GM23338 (cell line): ENCODE measurements at regions not wholly inside any gene's neighbourhood (a gene's known extent, or its start where the extent isn't known, plus 50 kb on each side); places are given as distances from the start of the nearest gene placed in this dataset.
A peak's percentile ranks its signal among the peaks of the same experiment; 100 is the strongest.

ENCODE experiments used
- ATAC-seq: fragments of 200-7000 bp; cut with Tn5 transposase; 3 replicates; pipeline ENCODE4 v1.9.1; 2020
- DNase-seq: peaks from one replicate; pipeline ENCODE4 v3.0.0-alpha.2; 2015; ENCODE audit warnings: low spot score
- H2AFZ ChIP-seq: fragments of 200-600 bp; sonication (generic); 2 replicates; pipeline ENCODE4 v1.8.0; 2016; ENCODE audit warnings: antibody characterized with exemption, mild to moderate bottlenecking, moderate library complexity
- H3F3A ChIP-seq: fragments of 200-600 bp; sonication (generic); replicated peaks from 2 replicates; pipeline ENCODE4 v1.8.0; 2017; ENCODE audit warnings: antibody characterized with exemption, mixed run types, low read depth
- H3K27ac ChIP-seq: fragments of 200-600 bp; sonication (generic); 2 replicates; pipeline ENCODE4 v1.6.1; 2016; ENCODE audit warnings: low read depth
- H3K27me3 ChIP-seq: fragments of 200-600 bp; sonication (generic); 2 replicates; pipeline ENCODE4 v1.8.0; 2016; ENCODE audit warnings: mild to moderate bottlenecking, mixed run types, moderate library complexity; ENCODE audit not compliant: insufficient read depth
- H3K36me3 ChIP-seq: fragments of 200-600 bp; sonication (generic); 2 replicates; pipeline ENCODE4 v1.8.0; 2016; ENCODE audit warnings: mild to moderate bottlenecking; ENCODE audit not compliant: insufficient read depth
- H3K4me1 ChIP-seq: fragments of 200-600 bp; sonication (generic); 2 replicates; pipeline ENCODE4 v1.8.0; 2016; ENCODE audit warnings: mild to moderate bottlenecking, moderate library complexity; ENCODE audit not compliant: insufficient read depth
- H3K4me2 ChIP-seq: fragments of 200-600 bp; sonication (generic); 2 replicates; pipeline ENCODE4 v1.7.1; 2017; ENCODE audit warnings: mixed run types
- H3K4me3 ChIP-seq: fragments of 200-600 bp; sonication (generic); 2 replicates; pipeline ENCODE4 v1.6.1; 2016; ENCODE audit warnings: mixed run types
- H3K79me2 ChIP-seq: fragments of 200-600 bp; sonication (generic); replicated peaks from 2 replicates; pipeline ENCODE4 v1.8.0; 2017; ENCODE audit warnings: mild to moderate bottlenecking; ENCODE audit not compliant: insufficient read depth
- H3K9me2 ChIP-seq: fragments of 200-600 bp; sonication (generic); 2 replicates; pipeline ENCODE4 v1.8.0; 2017; ENCODE audit not compliant: insufficient read depth
- H4K20me1 ChIP-seq: fragments of 200-600 bp; sonication (generic); replicated peaks from 2 replicates; pipeline ENCODE4 v1.8.0; 2017; ENCODE audit warnings: mild to moderate bottlenecking; ENCODE audit not compliant: insufficient read depth
- H3K27ac Mint-ChIP-seq: 2 replicates; pipeline ENCODE4 v1.8.0; 2020; ENCODE audit warnings: inconsistent platforms, mild to moderate bottlenecking, moderate library complexity, mixed read lengths
- H3K27me3 Mint-ChIP-seq: 3 replicates; pipeline ENCODE4 v1.8.0; 2022; ENCODE audit warnings: low read depth, mild to moderate bottlenecking, moderate library complexity, mixed read lengths, inconsistent platforms; ENCODE audit not compliant: insufficient read depth, poor library complexity
- H3K36me3 Mint-ChIP-seq: 3 replicates; pipeline ENCODE4 v1.8.0; 2021; ENCODE audit warnings: low read depth, mild to moderate bottlenecking, inconsistent platforms, moderate library complexity, mixed read lengths
- H3K4me1 Mint-ChIP-seq: 3 replicates; pipeline ENCODE4 v1.8.0; 2020; ENCODE audit warnings: mild to moderate bottlenecking, inconsistent platforms, mixed read lengths
- H3K4me3 Mint-ChIP-seq: 3 replicates; pipeline ENCODE4 v1.8.0; 2021; ENCODE audit warnings: moderate library complexity, mild to moderate bottlenecking, inconsistent platforms, mixed read lengths
- H3K9me3 Mint-ChIP-seq: 3 replicates; pipeline ENCODE4 v1.8.0; 2020; ENCODE audit warnings: moderate library complexity, mild to moderate bottlenecking, inconsistent platforms, mixed read lengths
- CREB1 ChIP-seq: fragments of 250-450 bp; sonication (Bioruptor Pico); IDR thresholded peaks from 2 replicates; pipeline ENCODE4 v1.5.0; 2020; ENCODE audit warnings: low read depth, mild to moderate bottlenecking, moderate library complexity
- ETS1 ChIP-seq: IDR thresholded peaks from 2 replicates; pipeline ENCODE4 v1.6.1; 2016; ENCODE audit warnings: antibody characterized with exemption
- EZH2phosphoT487 ChIP-seq: fragments of 200-600 bp; sonication (generic); IDR thresholded peaks from one replicate; pipeline ENCODE4 v1.8.1; 2018; ENCODE audit warnings: antibody characterized with exemption; ENCODE audit not compliant: unreplicated experiment
- JUNB ChIP-seq: IDR thresholded peaks from one replicate; pipeline ENCODE4 v1.6.1; 2016; ENCODE audit warnings: antibody characterized with exemption; ENCODE audit not compliant: unreplicated experiment
- REST ChIP-seq: IDR thresholded peaks from one replicate; pipeline ENCODE4 v1.6.1; 2018; ENCODE audit warnings: antibody characterized with exemption; ENCODE audit not compliant: unreplicated experiment
- ZNF331 ChIP-seq: fragments of 250-450 bp; sonication (Bioruptor Pico); IDR thresholded peaks from 2 replicates; pipeline ENCODE4 v1.5.0; 2020; ENCODE audit warnings: low read depth, mild to moderate bottlenecking, moderate library complexity
- ZNF462 ChIP-seq: fragments of 250-450 bp; sonication (Bioruptor Pico); IDR thresholded peaks from 2 replicates; pipeline ENCODE4 v1.5.0; 2020; ENCODE audit warnings: mild to moderate bottlenecking, moderate library complexity
- TF ChIP-seq, protein P1 (sequence below), 2 experiments: fragments of 200-600 bp in 1 of 2; sonication (generic) in 1 of 2; conservative IDR thresholded peaks; 2 replicates each; pipeline versions ENCODE4 v1.5.1 to v1.6.1; 2016 to 2017; ENCODE audit warnings: antibody characterized with exemption in 2 of 2, low read depth in 2 of 2, mild to moderate bottlenecking in 2 of 2, moderate library complexity in 1 of 2

- no peak overlapping the region for H3K4me3 Mint-ChIP-seq
Observed at GRCh38 chr2:136439064-136439676, 321.2 kb upstream of the CXCR4 start.

More at GRCh38 chr2:136439064-136439676, 321.2 kb upstream of the CXCR4 start:
- H3K9me3 Mint-ChIP-seq: no peaks in the 10 kb centered on the region
- H3K9me2 ChIP-seq: 0 out of 2 replicates have a peak, but pooled peaks cover 3% of the 10 kb centered on the region
- no peaks in the 10 kb centered on the region for H4K20me1 ChIP-seq
- no peak for ATAC-seq
- H3F3A ChIP-seq: no peaks in the 10 kb centered on the region
- no peaks in the 10 kb centered on the region for H3K79me2 ChIP-seq
- H3K27ac Mint-ChIP-seq: no peak overlapping the region
- no peak for DNase-seq
- peaks cover 4% of the 10 kb centered on the region for H3K27me3 Mint-ChIP-seq
- peak overlapping the region; percentile 85; the same call in 1 of the 2 replicates for H2AFZ ChIP-seq
- H3K4me2 ChIP-seq: no peak overlapping the region
- H3K36me3 Mint-ChIP-seq: no peaks in the 10 kb centered on the region
- H3K36me3 ChIP-seq: no peaks in the 10 kb centered on the region
- TF ChIP-seq, protein P1, sequence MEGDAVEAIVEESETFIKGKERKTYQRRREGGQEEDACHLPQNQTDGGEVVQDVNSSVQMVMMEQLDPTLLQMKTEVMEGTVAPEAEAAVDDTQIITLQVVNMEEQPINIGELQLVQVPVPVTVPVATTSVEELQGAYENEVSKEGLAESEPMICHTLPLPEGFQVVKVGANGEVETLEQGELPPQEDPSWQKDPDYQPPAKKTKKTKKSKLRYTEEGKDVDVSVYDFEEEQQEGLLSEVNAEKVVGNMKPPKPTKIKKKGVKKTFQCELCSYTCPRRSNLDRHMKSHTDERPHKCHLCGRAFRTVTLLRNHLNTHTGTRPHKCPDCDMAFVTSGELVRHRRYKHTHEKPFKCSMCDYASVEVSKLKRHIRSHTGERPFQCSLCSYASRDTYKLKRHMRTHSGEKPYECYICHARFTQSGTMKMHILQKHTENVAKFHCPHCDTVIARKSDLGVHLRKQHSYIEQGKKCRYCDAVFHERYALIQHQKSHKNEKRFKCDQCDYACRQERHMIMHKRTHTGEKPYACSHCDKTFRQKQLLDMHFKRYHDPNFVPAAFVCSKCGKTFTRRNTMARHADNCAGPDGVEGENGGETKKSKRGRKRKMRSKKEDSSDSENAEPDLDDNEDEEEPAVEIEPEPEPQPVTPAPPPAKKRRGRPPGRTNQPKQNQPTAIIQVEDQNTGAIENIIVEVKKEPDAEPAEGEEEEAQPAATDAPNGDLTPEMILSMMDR (conservative IDR thresholded peaks at IDR 0.05; ENCODE audit: low read depth in 2 of 2): no peak
- TF ChIP-seq REST: no peak
- no peak for TF ChIP-seq JUNB
- no peak for TF ChIP-seq CREB1 (CRISPR knock-in tag)
- TF ChIP-seq ZNF331 (CRISPR knock-in tag): no peak
- TF ChIP-seq EZH2phosphoT487: no peak
- peak; percentile 60; the same call in 1 of the 2 replicates for TF ChIP-seq ZNF462
- TF ChIP-seq ETS1: no peak
- no peak overlapping the region for H3K4me3 ChIP-seq
- no peak overlapping the region for H3K27ac ChIP-seq
- H3K27me3 ChIP-seq: no peaks in the 10 kb centered on the region
- H3K4me1 Mint-ChIP-seq: peaks cover 40% of the 10 kb centered on the region
- H3K4me1 ChIP-seq: peaks cover 10% of the 10 kb centered on the region
